Left ventricle myocardium inferior (tissue), 1 donor: ENCODE measurements at regions not wholly inside any gene's neighbourhood (a gene's known extent, or its start where the extent isn't known, plus 50 kb on each side); places are given as distances from the start of the nearest gene placed in this dataset.
"Not testable (repeated sequence)": the region's sequence is repeated elsewhere in the genome, so short reads cannot be mapped to it uniquely, and the experiment has no call there.

Experiments
- DNase-seq: peaks from one replicate; pipeline ENCODE4 v3.0.0-alpha.2; 2020
- H3K27ac ChIP-seq: fragments of 200-600 bp; replicated peaks from 2 replicates; pipeline ENCODE4 v1.8.0; 2021
- H3K27me3 ChIP-seq: fragments of 200-600 bp; 2 replicates; pipeline ENCODE4 v1.8.0; 2021; ENCODE audit warnings: low read depth
- H3K36me3 ChIP-seq: fragments of 200-600 bp; 2 replicates; pipeline ENCODE4 v1.8.0; 2021
- H3K4me1 ChIP-seq: fragments of 200-600 bp; 2 replicates; pipeline ENCODE4 v1.8.0; 2021
- H3K4me3 ChIP-seq: fragments of 200-600 bp; 2 replicates; pipeline ENCODE4 v1.8.0; 2021; ENCODE audit warnings: mild to moderate bottlenecking, moderate library complexity
- H3K9me3 ChIP-seq: fragments of 200-600 bp; replicated peaks from 2 replicates; pipeline ENCODE4 v1.8.0; 2021
- CTCF ChIP-seq: fragments of 200-600 bp; IDR thresholded peaks from 2 replicates; pipeline ENCODE4 v1.8.0; 2021; ENCODE audit warnings: antibody characterized with exemption, mild to moderate bottlenecking, borderline replicate concordance
- intact Hi-C: fragments of 100-400 bp; cut with micrococcal nuclease; formaldehyde crosslinking; loops from one replicate; pipeline ENCODE4 v1.11.0; 2022
- donor health status: DM: no; HTN: yes; CAD: no; lungs with severe emphysema.

- H3K27me3 ChIP-seq: no peaks in the 10 kb centered on the region
- no peak for DNase-seq
- H3K27ac ChIP-seq: no peak overlapping the region
- intact Hi-C loops: no loop called here
- no peak overlapping the region for H3K4me3 ChIP-seq
- H3K36me3 ChIP-seq: no peaks in the 10 kb centered on the region
- TF ChIP-seq CTCF: no peak
- H3K4me1 ChIP-seq: no peaks in the 10 kb centered on the region
- H3K9me3 ChIP-seq: no peaks in the 10 kb centered on the region
Measured at GRCh38 chr14:43548368-43548767, 958.7 kb downstream of the FSCB start.

GRCh38 chr14:43547596-43547995 lies 959.5 kb downstream of the FSCB start:
- H3K9me3 ChIP-seq, intact Hi-C loops, H3K36me3 ChIP-seq, DNase-seq, H3K27ac ChIP-seq, H3K4me1 ChIP-seq, H3K4me3 ChIP-seq, H3K27me3 ChIP-seq: not testable (repeated sequence)

- Histone ChIP-seq H3K27ac (no peak overlapping the region), H3K4me1 (no peaks in the 10 kb centered on the region), H3K9me3 (no peaks in the 10 kb centered on the region), H3K4me3 (no peak overlapping the region), H3K27me3 (no peaks in the 10 kb centered on the region), H3K36me3 (no peaks in the 10 kb centered on the region)
- no peak for DNase-seq
- intact Hi-C loops: no loop called here
- no peak for TF ChIP-seq CTCF
Measured at GRCh38 chr14:43541356-43541755, 965.7 kb downstream of the FSCB start.

- intact Hi-C loops: no loop called here
- Histone ChIP-seq H3K27me3 (no peaks in the 10 kb centered on the region), H3K36me3 (no peaks in the 10 kb centered on the region), H3K4me1 (no peaks in the 10 kb centered on the region), H3K9me3 (no peaks in the 10 kb centered on the region), H3K4me3 (no peak overlapping the region), H3K27ac (no peak overlapping the region)
- TF ChIP-seq CTCF: no peak
- no peak for DNase-seq
Measured at GRCh38 chr14:43540948-43541347, 966.1 kb downstream of the FSCB start.

- Histone ChIP-seq H3K4me3 (no peak overlapping the region), H3K27ac (no peak overlapping the region), H3K9me3 (peaks cover under 1% of the 10 kb centered on the region), H3K36me3 (no peaks in the 10 kb centered on the region), H3K27me3 (no peaks in the 10 kb centered on the region), H3K4me1 (no peaks in the 10 kb centered on the region)
- intact Hi-C loops: no loop called here
- no peak for DNase-seq
- TF ChIP-seq CTCF: peak; percentile 44
Measured at GRCh38 chr14:43539210-43539609, 967.9 kb downstream of the FSCB start.

- H3K4me3 ChIP-seq: no peak overlapping the region
- no peak overlapping the region for H3K27ac ChIP-seq
- DNase-seq: no peak
- intact Hi-C loops: no loop called here
- H3K27me3 ChIP-seq: no peaks in the 10 kb centered on the region
- peaks cover 14% of the 10 kb centered on the region for H3K9me3 ChIP-seq
- H3K36me3 ChIP-seq: no peaks in the 10 kb centered on the region
- no peaks in the 10 kb centered on the region for H3K4me1 ChIP-seq
- TF ChIP-seq CTCF: no peak
Measured at GRCh38 chr14:43535231-43535838, 971.7 kb downstream of the FSCB start.
